ENCODE measurements at regions not wholly inside any gene's neighbourhood (a gene's known extent, or its start where the extent isn't known, plus 50 kb on each side); places are given as distances from the start of the nearest gene placed in this dataset.

GRCh38 chr20:56766528-56766927, 137.4 kb downstream of the TFAP2C start:
- Histone ChIP-seq H3K27ac (no peak overlapping the region), H3K36me3 (no peaks in the 10 kb centered on the region), H3K9me3 (peaks cover 0 to 12% (median 0%) of the 10 kb centered on the region in 8 donors), H3K27me3 (replicated peaks in 1 of 7) (peaks cover 0 to 4% (median 0%) of the 10 kb centered on the region in 7 donors), H3K4me1 (no peaks in the 10 kb centered on the region), H3K4me3 (no peak overlapping the region)
- TF ChIP-seq POLR2A (IDR thresholded peaks at IDR 0.05) (no peak), CTCF (IDR thresholded peaks at IDR 0.05 in 8 of 11, conservative IDR thresholded peaks at IDR 0.05 in 3 of 11) (no peak), POLR2AphosphoS5 (IDR thresholded peaks at IDR 0.05) (no peak)
- intact Hi-C loops (cut with DNase I; ENCODE audit: low total_unique reads): no loop called here
- WGBS, 5 donors: 38 to 43% (median 41%) methylated on average over 3 of the region's 3 CpGs
- DNase-seq: no peak

- Histone ChIP-seq H3K27ac (no peak overlapping the region), H3K4me3 (no peak overlapping the region), H3K4me1 (no peaks in the 10 kb centered on the region), H3K27me3 (replicated peaks in 1 of 7) (peaks cover 0 to 4% (median 0%) of the 10 kb centered on the region in 7 donors), H3K9me3 (peaks cover 0 to 7% (median 0%) of the 10 kb centered on the region in 8 donors), H3K36me3 (no peaks in the 10 kb centered on the region)
- TF ChIP-seq POLR2AphosphoS5 (IDR thresholded peaks at IDR 0.05): no peak
- TF ChIP-seq CTCF (IDR thresholded peaks at IDR 0.05 in 8 of 11, conservative IDR thresholded peaks at IDR 0.05 in 3 of 11): no peak
- TF ChIP-seq POLR2A (IDR thresholded peaks at IDR 0.05): no peak
- intact Hi-C loops (cut with DNase I; ENCODE audit: low total_unique reads): no loop called here
- WGBS, 5 donors: 74 to 94% (median 85%) methylated on average over 7 of the region's 7 CpGs
- no peak for DNase-seq
These were observed 141.0 kb downstream of the TFAP2C start for GRCh38 chr20:56769921-56770600.

GRCh38 chr20:56773749-56774148, 144.6 kb downstream of the TFAP2C start:
- H3K27ac ChIP-seq: no peak overlapping the region
- no peaks in the 10 kb centered on the region for H3K36me3 ChIP-seq
- no peaks in the 10 kb centered on the region for H3K9me3 ChIP-seq
- TF ChIP-seq POLR2A (IDR thresholded peaks at IDR 0.05): no peak
- TF ChIP-seq POLR2AphosphoS5 (IDR thresholded peaks at IDR 0.05): no peak
- no peak for TF ChIP-seq CTCF (IDR thresholded peaks at IDR 0.05 in 8 of 11, conservative IDR thresholded peaks at IDR 0.05 in 3 of 11)
- H3K4me3 ChIP-seq: no peak overlapping the region
- WGBS, 5 donors: 89 to 93% (median 92%) methylated on average over 5 of the region's 5 CpGs
- H3K27me3 ChIP-seq (replicated peaks in 1 of 7): peaks cover 0 to 18% (median 0%) of the 10 kb centered on the region in 7 donors
- H3K4me1 ChIP-seq: no peaks in the 10 kb centered on the region
- DNase-seq: no peak
- intact Hi-C loops (cut with DNase I; ENCODE audit: low total_unique reads): no loop called here

DNA sequence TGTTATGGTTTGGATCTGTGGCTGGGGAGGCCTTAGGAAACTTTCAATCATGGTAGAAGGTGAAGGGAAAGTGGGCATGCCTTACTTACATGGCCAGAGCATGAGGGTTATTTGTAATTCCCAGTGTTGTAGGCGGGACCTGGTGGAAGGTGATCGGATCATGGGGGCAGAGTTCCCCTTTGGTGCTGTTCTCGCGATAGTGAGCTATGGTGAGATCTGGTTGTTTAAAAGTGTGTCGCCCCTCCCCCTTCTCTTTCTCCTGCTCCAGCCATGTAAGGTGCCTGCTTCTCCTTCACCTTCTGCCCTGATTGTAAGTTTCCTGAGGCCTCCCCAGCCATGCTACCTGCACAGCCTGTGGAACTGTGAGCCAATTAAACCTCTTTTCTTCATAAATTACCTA, 145.8 kb downstream of the TFAP2C start:
- 86 to 97% (median 90%) methylated on average over 5 of the region's 5 CpGs for WGBS, 5 donors
- Histone ChIP-seq H3K9me3 (no peaks in the 10 kb centered on the region), H3K36me3 (no peaks in the 10 kb centered on the region), H3K4me1 (no peaks in the 10 kb centered on the region), H3K27me3 (replicated peaks in 1 of 7) (peaks cover 0 to 27% (median 0%) of the 10 kb centered on the region in 7 donors), H3K4me3 (no peak overlapping the region), H3K27ac (no peak overlapping the region)
- DNase-seq: no peak
- no peak for TF ChIP-seq CTCF (IDR thresholded peaks at IDR 0.05 in 8 of 11, conservative IDR thresholded peaks at IDR 0.05 in 3 of 11)
- TF ChIP-seq POLR2AphosphoS5 (IDR thresholded peaks at IDR 0.05): no peak
- TF ChIP-seq POLR2A (IDR thresholded peaks at IDR 0.05): no peak
- intact Hi-C loops (cut with DNase I; ENCODE audit: low total_unique reads): no loop called here
